ENCODE measurements at regions not wholly inside any gene's neighbourhood (a gene's known extent, or its start where the extent isn't known, plus 50 kb on each side); places are given as distances from the start of the nearest gene placed in this dataset.

DNA sequence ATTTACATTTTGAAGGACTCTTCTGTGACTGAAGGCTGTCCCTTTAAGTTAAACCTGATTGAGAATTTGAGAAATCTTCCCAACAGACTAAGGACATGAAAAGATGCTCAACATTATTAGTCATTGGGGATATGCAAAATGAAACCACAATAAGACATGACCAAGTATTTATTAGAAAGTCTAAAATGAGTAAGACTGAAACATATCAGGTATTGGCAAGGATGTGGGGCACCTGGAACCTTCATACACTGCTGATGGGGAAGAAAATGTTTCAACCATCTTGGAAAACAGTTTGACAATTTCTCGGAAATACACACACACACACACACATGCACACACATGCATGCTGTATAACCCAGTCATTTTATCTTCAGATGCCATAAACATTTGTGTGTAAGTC is 132.1 kb upstream of the CDK6 start:
- peak; percentile 74 for ATAC-seq

DNA sequence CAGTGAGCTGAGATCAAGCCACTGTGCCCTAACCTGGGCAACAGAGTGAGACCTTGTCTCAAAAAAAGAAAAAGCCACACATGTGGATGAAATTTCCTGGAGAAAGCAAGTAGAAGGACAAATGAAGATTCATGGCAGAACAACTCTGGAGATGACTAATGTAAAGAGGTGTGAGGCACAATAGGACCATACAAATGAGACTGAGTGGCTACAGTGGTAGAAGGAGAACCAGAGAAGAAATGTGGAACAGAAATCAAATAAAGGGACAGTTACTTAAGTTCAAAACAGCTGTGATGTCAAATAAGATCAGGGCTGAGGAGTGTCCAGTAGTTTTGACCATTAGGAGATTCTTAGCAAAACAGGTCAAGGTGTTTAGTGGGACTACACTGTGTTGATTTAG is 130.9 kb upstream of the CDK6 start:
- no peak for ATAC-seq

DNA sequence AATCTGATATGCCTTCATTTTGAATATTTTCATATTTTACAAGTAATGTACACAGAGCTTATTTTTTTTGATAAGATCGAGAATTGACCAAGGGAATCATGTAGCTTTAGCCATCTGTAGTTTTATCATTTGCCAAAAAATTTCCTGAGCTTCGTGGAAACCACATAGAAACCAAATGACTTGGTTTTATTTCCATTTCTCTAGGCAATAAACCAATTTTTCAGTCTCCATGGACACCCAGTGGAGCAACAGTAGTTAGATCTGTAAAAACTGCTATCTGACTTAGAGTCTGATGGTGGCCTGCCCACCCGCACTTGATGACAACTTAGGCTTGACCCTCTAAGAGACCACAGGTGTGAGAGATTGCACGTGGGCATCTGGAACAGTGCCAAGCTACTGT is 127.8 kb upstream of the CDK6 start:
- ATAC-seq, result no peak

DNA sequence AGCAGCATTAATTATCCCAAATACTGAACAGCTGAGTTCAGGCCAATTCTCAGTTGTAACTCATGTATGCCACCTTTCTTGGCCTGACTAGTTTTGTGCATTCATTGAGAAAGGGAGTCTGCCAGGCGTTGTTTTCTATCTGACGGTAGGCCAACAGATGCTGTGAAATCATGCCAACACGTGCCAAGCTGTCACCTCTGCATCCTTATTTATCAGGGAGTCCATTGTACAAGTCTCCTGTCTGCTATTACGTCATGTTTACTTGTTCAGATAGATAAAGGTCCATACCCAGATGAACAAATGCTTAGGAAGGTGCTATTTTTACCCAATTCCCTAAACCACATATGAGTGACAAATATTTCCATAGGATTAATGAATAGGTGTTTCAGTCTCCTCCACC is 127.2 kb upstream of the CDK6 start:
- no peak for ATAC-seq

DNA sequence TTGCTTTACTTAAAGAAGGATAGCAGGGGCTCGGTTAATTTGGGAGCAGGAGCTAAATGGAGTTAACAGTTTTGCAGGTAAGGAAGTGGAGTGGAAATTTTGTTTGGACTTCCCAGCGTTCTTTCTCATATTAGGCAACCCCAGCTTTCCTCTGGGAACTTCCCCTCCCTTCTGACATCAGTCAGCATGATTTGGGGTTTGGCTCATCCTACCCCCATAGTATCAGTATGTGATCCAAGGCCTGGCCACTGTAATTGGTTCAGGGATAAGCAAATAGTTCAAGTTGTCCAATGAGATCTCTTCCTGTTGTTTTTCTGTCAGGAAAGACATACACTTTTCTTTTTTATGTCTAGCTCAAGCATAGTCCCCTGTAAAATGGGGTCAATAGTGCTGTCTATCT is 125.6 kb upstream of the CDK6 start:
- no peak for ATAC-seq

DNA sequence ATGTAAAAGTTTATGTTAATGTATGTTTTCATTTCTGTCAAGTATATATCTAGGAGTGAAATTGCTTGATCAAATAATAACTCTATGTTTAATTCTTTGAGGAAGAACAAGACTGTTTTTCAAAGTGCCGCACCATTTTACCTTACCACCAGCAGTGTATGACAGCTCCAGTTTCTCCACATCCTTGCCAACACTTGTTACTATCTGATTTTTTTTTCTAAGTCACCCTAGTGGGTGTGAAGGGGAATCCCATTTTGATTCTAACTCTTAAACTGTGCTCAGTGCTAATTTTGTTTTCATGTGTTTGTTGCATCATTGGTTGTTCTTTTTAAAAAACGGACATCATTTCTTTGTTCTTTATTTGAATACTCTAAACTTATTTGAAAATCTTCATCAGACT is 120.2 kb upstream of the CDK6 start:
- ATAC-seq, result no peak

DNA sequence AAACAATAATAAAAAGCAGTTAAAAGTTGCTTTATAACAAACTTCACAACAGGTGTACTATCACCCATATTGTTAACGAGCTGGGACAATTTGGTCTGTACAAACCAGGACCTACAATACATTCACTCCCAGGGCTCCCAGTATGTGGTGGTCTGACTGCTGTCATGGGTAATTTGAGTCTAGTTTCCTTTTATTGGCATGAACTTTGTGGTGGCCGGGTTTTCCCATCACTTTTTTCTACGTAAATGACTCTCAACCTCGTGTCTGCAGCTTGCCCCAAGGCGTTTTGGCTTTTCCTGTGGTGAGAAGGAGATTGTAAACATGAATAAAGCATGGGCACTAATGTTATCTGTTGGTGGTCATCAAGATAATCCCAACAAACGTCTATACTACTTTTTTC is 118.7 kb upstream of the CDK6 start:
- ATAC-seq, result peak in 1 of 2 donors; percentile 49

DNA sequence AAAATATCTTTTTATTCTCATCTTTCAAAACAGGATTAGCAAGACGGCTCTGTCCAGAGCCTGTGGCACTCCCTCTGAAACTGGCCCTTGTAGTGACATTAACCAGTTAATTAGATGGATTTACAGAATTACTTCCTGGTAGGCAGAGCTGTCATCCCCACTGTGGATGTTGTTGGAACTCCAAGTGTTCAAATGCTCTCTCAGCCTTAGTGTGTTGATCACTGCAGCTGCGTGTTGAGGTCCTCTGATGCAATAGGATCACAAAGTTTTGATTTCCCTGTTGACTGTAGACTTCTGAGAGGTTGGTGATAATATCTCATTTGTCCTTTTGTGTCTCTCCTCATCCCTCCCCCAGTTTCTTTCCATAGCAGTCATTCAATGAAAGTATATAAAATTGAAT is 117.3 kb upstream of the CDK6 start:
- ATAC-seq, result no peak

DNA sequence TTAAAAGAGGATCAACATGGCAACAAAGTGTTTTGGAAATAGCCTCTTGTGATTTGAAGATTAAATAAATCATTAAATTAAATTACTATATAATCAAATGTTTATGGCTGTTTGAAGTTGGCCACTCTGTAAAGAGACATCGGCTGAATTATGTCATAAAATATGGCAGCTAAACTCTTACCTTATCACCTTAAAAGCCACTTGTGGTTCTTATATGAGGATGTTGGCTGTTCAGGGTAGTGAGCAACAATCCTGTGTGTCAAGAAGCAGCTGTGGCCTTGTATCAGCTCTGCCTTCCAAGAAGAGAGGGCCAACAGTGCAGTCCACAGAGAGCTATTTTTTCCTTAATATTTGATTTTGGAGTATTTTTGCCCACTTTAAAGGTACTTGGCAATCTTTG is 113.4 kb upstream of the CDK6 start:
- no peak for ATAC-seq

DNA sequence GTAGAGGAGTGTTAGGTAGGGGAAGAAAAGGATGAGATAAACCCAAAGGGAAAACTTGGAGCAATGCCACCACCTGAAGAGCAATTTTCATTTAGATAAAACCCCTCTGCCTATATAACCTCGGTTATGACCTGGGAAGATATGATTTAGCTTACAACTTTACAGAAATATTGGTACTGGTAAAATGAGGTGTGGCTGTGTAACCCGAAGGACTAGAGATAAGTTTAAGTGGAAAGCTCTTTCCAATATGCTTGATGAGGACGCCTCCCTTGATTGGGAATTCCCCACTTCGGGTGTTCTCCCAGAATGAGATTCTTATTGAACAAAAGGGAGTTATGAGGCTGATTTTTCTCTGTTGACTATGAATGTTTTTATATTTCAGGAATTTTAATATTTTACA is 109.5 kb upstream of the CDK6 start:
- ATAC-seq, result no peak

DNA sequence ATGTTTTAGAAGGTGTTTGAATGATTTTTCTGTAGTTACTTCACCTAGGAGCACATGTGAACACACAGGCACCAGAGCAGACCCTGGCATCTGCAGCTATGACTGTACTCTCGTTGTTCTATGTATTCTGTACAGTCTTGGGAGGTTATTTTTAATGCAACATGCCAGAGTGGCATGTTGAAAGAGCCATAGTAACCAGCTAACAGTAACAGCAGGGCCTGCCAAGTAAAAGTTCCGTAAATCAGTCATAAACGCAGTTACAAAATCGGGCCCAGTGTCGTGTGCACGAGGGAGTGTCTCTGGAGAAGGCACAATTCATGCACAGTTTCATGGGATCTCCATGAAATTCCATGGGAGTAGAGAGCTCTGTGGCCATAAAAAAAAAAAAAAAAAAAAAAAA is 108.3 kb upstream of the CDK6 start:
- ATAC-seq, result no peak

DNA sequence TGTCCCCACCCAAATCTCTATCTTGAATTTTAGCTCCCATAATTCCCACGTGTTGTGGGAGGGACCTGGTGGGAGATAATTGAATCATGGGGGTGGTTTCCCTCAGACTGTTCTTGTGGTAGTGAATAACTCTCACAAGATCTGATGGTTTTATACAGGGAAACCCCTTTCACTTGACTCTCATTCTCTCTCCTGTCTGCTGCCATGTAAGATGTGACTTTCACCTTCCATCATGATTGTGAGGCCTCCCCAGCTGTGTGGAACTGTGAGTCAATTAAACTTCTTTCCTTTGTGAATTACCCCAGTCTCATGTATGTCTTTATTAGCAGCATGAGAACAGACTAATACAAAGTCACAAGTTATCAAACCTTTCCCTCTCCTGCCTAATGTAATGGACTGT is 106.3 kb upstream of the CDK6 start:
- peak; percentile 48 to 51 for ATAC-seq

DNA sequence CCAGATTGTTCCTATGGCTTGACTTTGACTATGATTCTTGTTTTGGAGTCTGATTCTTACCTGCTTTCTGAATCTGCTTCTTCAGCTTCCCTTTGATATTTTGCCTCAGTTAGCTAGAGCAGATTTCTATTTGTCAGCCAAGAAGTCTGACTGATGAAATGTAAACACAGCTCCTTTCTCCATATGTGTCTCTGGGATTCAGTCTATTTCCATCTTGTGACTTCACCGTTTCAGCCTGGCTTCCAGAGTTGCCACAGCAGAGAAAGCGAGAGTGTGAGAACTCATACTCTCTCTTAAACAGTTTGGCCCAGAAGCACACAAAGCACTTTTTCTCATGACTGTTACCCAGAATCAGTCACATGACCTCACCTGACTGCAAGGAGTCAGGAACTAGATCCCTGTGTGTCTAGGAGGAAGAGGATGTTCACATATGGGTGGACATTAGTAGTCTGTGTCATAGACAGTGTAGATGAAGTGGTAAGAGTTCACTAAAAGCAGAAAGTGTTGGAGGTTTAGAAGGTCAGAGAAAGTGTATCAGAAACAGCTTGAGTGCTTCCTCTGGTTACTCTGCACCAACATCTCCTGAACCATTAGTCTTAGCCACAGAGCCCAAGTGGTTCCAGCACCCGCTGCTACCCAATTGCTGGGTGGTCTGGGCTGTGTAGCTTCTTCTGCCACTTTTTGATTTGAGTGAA is 103.4 kb upstream of the CDK6 start:
- no peak for ATAC-seq

DNA sequence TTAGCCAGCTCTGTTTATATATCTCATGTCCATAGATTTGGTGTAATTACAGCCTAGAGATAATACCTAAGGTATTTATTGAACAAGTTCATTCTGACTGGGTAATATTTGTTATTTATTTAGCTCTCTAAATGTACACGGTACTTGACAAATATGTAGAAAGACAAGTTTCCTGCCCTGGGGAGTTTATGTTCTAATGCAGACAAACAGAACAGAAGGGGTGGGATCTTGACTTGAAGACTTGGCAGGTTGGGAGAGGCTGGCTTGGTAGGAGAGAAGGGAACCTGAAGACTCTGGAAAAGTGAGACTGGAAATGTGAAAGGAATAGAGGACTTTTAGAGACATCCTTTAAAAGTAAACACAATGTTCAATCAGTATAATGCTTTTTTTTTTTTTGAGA is 97.7 kb upstream of the CDK6 start:
- ATAC-seq, result no peak

DNA sequence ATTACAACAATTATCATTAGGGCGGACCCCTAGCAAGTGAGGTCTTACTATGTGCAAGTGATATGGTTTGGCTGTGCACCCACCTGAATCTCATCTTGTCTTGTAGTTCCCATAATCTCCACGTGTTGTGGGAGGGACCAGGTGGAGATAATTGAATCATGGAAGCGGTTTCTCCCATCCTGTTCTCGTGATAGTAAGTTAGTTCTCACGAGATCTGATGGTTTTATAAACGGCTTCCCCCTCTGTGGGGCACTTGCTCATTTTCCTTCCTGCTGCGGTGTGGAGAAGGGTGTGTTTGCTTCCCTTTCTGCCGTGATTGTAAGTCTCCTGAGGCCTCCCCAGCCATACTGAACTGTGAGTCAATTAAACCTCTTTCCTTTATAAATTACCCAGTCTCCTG is 96.1 kb upstream of the CDK6 start:
- ATAC-seq, result no peak

DNA sequence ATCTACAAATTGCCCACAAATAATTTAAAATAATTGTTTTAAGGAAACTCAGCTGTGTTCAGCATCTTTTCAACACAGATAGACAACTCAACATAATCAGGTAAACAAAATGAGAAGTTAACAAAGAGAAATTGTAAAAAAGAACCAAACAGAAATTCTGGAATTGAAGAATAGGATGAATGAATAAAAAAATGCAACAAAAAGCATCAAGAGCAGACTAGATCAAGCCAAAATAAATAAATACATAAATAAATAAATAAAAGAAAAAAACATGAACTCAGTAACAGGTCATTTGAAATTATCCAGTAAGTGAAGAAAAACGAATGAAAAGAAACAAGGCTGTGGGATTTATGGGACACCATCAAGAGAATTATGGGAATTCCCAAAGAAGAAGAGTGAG is 94.0 kb upstream of the CDK6 start:
- ATAC-seq, result no peak

DNA sequence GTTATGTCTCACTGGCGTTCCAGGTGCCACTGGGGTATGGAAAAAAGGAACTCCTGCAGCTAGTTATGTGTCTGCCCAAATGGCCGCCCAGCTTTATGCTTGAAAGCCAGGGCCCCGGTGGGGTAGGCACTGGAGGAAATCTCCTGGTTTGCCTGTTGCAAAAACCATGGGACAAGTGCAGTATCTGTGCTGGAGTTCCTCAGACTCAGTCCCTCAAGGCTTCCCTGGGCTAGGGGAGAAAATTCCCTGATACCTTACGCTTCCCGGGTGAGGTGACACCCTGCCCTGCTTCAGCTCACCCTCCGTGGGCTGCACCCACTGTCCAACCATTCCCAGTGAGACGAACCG is 90.3 kb upstream of the CDK6 start:
- no peak for ATAC-seq

DNA sequence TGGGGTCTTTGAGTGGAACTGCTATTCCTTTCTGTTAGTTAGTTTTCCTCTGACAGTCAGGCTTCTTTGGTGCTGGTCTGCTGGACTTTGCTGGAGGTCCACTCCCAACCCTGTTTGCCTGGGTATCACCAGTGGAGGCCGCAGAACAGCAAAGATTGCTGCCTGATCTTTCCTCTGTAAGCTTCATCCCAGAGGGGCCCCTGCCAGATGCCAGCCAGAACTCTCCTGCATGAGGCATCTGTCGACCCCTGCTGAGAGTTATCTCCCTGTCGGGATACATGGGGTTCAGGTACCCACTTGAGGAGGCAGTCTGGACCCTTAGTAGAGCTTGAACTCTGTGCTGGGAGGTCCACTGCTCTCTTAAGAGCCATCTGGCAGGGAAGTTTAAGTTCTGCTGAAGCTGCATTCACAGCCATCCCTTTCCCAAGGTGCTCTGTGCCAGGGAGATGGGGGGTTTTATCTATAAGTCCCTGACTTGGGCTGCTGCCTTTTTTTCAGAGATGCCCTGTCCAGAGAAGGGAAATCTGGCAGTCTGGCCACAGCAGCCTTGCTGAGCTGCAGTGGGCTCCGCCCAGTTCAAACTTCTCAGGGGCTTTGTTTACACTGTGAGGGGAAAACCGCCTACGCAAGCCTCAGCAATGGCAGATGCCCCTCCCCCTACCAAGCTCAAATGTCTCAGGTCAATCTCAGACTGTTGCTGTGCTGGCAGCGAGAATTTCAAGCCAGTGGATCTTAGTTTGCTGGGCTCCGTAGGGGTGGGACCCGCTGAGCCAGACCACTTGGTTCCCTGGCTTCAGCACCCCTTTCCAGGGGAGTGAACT is 89.7 kb upstream of the CDK6 start:
- no peak for ATAC-seq

DNA sequence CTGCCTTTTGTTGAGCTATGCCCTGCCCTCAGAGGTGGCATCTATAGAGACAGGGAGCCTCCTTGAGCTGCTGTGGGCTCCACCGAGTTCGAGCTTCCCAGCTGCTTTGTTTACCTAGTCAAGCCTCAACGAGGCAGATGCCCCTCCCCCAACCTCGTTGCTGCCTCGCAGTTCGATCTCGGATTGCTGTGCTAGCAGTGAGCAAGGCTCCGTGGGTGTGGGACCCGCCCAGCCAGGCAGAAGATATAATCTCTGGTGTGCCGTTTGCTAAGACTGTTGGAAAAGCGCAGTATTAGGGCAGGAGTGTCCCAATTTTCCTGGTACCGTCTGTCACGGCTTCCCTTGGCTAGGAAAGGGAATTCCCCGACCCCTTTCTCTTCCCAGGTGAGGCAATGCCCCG is 88.4 kb upstream of the CDK6 start:
- ATAC-seq, result no peak

DNA sequence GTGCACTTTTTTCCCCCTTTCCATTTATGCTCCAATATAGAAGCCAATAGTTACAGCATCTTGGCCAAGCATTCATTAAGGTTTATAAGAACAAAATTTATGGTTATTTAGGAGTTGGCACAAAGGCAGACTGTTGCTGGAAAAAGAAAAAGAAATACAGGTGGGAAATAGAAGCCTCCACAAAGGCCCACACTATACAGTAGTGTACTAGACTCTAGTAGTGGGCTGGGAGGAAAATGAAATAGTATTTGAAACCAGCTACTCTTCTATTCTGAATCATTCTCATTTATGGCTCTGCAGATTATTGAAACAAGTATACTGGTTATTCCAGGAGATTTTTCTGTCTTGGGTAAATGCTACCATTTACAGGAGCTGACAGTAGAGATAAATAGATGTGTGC is 80.9 kb upstream of the CDK6 start:
- ATAC-seq, result no peak

DNA sequence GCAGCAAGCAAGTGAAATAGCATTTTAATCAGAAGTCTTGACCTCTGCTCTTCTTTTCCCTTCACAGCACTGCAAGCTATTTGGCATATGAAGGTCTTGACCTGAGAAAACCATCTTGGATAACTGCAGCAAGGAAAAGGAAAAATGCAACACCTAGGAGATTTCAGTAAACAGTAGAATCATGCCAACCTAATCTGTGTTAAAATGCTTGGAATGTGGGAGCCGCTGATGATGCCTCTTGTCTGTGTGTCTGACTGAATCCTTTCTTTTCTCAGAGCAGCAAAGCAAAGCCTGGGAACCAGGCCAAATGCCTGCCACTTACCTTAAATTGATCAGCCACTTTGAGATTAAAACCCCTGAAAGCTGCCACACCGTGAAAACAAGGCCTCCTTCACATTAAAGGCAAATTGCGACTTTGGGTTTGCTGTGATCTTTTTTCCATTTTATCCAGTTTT is 80.4 kb upstream of the CDK6 start:
- ATAC-seq, result no peak

DNA sequence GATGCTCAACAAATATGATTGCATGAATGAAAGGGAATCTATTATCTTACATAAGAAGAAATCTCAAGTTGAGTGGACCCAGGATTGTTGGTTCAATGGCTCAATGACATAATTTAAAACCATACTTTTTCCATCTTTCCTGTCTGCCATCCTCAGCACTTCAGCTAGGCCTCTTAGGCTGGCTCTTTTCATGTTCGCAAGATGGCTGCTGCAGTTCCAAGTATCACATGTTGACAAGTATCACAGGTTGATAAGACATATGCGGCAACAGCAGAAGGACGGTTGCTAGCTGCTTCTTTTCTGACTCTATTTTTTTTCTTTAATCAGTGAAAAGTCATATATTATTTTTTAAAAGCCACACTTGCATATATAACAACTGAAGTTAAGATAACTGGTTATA is 79.0 kb upstream of the CDK6 start:
- ATAC-seq, result no peak

DNA sequence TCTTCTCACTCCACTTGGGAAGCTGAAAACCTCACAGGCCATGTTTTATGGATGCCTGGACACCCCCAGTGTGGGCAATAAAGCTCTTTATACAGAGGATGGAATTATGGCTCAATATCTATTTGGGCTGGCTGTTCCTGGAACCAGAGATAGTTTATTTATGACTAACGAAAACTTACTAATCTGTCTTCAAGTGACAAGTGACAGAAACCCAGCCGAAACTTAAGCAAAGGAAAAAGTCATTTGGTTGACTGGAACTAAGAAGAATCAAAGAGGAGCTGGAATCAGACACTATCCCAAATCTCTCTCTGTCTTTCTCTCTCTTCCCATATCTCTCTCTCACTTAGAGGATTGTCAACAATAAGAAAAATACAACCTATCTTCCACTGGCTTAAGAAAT is 78.3 kb upstream of the CDK6 start:
- ATAC-seq, result no peak

DNA sequence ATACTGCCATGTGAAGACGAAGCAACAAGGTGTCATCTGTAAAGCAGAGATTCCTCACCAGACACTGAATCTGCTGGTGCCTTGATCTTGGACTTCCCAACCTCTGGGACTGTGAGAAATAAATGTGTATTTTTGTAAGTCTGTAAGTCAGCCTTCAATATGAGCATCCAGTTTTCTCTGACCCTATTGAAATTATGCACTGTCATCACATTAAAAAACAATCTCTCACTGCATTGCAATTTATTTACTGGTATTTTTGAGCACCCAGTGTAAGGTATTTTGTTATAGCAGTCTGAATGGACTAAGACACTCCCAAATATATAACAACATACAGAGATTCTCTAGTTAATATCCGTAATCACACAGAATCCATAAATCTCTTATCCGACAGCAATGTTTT is 77.5 kb upstream of the CDK6 start:
- no peak for ATAC-seq

DNA sequence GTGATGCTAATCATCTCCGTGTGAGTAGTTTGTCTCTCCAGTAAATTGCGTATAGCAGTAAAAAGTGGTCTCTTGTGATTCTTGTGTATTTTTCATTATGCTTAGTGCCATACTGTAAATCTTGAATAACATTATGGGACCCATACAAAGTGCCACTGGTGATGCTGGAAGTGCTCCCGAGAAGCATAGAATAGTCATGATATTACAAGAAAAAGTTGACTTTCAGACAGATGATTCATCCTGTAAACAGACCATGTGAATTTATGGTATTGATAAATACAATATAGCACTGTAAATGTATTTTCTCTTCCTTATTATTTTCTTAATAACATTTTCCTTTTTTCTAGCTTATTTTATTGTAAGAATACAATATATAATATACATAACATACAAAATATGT is 74.6 kb upstream of the CDK6 start:
- ATAC-seq, result no peak

Data from activated CD4-positive, CD25-positive, alpha-beta regulatory T cell treated with anti-CD3 and anti-CD28 coated beads, Interleukin-2, amount 50 U/mL, for 24 hours (primary cell).